H9 (cell line): ENCODE measurements at regions not wholly inside any gene's neighbourhood (a gene's known extent, or its start where the extent isn't known, plus 50 kb on each side); places are given as distances from the start of the nearest gene placed in this dataset.

ENCODE experiments used
- DNase-seq: peaks from one replicate; pipeline ENCODE4 v3.0.0-alpha.2; 2017
- H2AFZ ChIP-seq: one replicate; pipeline ENCODE4 v1.6.1; 2013; ENCODE audit warnings: mild to moderate bottlenecking, low read length, control low read depth, moderate library complexity
- H2AK5ac ChIP-seq: 2 replicates; pipeline ENCODE4 v1.6.1; 2013; ENCODE audit warnings: low read length, control low read depth, mixed read lengths; ENCODE audit not compliant: insufficient read length
- H2BK120ac ChIP-seq: one replicate; pipeline ENCODE4 v1.6.1; 2013; ENCODE audit warnings: low read depth, mild to moderate bottlenecking, low read length, control low read depth, inconsistent platforms; ENCODE audit not compliant: poor library complexity, severe bottlenecking
- H2BK12ac ChIP-seq: 2 replicates; pipeline ENCODE4 v1.6.1; 2013; ENCODE audit warnings: low read length, control low read depth, mixed read lengths, low read depth; ENCODE audit not compliant: insufficient read length
- H2BK15ac ChIP-seq: 2 replicates; pipeline ENCODE4 v1.6.1; 2013; ENCODE audit warnings: low read depth, low read length, control low read depth
- H2BK20ac ChIP-seq: one replicate; pipeline ENCODE4 v1.6.1; 2013; ENCODE audit warnings: low read depth, mild to moderate bottlenecking, low read length, control low read depth, inconsistent platforms; ENCODE audit not compliant: poor library complexity, severe bottlenecking
- H2BK5ac ChIP-seq: 2 replicates; pipeline ENCODE4 v1.6.1; 2013; ENCODE audit warnings: low read length, control low read depth, mixed read lengths; ENCODE audit not compliant: insufficient read length
- H3K14ac ChIP-seq: 2 replicates; pipeline ENCODE4 v1.6.1; 2013; ENCODE audit warnings: low read length, control low read depth; ENCODE audit not compliant: insufficient read depth
- H3K18ac ChIP-seq: 2 replicates; pipeline ENCODE4 v1.6.1; 2013; ENCODE audit warnings: low read depth, mild to moderate bottlenecking, mixed read lengths, low read length, control low read depth; ENCODE audit not compliant: insufficient read length
- H3K23ac ChIP-seq: 2 replicates; pipeline ENCODE4 v1.6.1; 2013; ENCODE audit warnings: low read length, control low read depth, mixed read lengths, low read depth; ENCODE audit not compliant: insufficient read length
- H3K23me2 ChIP-seq: 2 replicates; pipeline ENCODE4 v1.6.1; 2013; ENCODE audit warnings: low read depth, mild to moderate bottlenecking, mixed read lengths, low read length, control low read depth; ENCODE audit not compliant: insufficient read length, poor library complexity, severe bottlenecking
- H3K27ac ChIP-seq: 2 replicates; pipeline ENCODE4 v1.5.1; 2013; ENCODE audit warnings: low read length, control low read depth, mixed read lengths, low read depth; ENCODE audit not compliant: insufficient read length
- H3K27me3 ChIP-seq: 2 replicates; pipeline ENCODE4 v1.6.1; 2013; ENCODE audit warnings: low read length, control low read depth, inconsistent platforms; ENCODE audit not compliant: insufficient read depth
- H3K4ac ChIP-seq: 2 replicates; pipeline ENCODE4 v1.6.1; 2013; ENCODE audit warnings: low read depth, mild to moderate bottlenecking, control low read depth, inconsistent platforms, low read length, moderate library complexity
- H3K4me1 ChIP-seq: 2 replicates; pipeline ENCODE4 v1.6.1; 2013; ENCODE audit warnings: low read length, control low read depth, inconsistent platforms; ENCODE audit not compliant: insufficient read depth
- H3K4me2 ChIP-seq: 2 replicates; pipeline ENCODE4 v1.6.1; 2013; ENCODE audit warnings: low read length, control low read depth, mixed read lengths; ENCODE audit not compliant: insufficient read length, insufficient read depth
- H3K56ac ChIP-seq: 2 replicates; pipeline ENCODE4 v1.6.1; 2013; ENCODE audit warnings: low read depth, mild to moderate bottlenecking, mixed read lengths, low read length, control low read depth; ENCODE audit not compliant: insufficient read length
- H3K79me1 ChIP-seq: 2 replicates; pipeline ENCODE4 v1.6.1; 2013; ENCODE audit warnings: low read depth, mild to moderate bottlenecking, moderate library complexity, low read length, control low read depth, inconsistent platforms; ENCODE audit not compliant: insufficient read depth, poor library complexity, severe bottlenecking
- H3K79me2 ChIP-seq: 2 replicates; pipeline ENCODE4 v1.6.1; 2013; ENCODE audit warnings: low read length, control low read depth, inconsistent platforms; ENCODE audit not compliant: insufficient read depth
- H3K9ac ChIP-seq: 2 replicates; pipeline ENCODE4 v1.6.1; 2013; ENCODE audit warnings: low read length, control low read depth, mixed read lengths; ENCODE audit not compliant: insufficient read length; ENCODE audit errors: extremely low read depth
- H3K9me3 ChIP-seq: one replicate; pipeline ENCODE4 v1.6.1; 2013; ENCODE audit warnings: low read depth, low read length, inconsistent platforms; ENCODE audit not compliant: control insufficient read depth
- H3T11ph ChIP-seq: one replicate; pipeline ENCODE4 v1.6.1; 2013; ENCODE audit warnings: mild to moderate bottlenecking, low read length, control low read depth, inconsistent platforms
- H4K20me1 ChIP-seq: one replicate; pipeline ENCODE4 v1.6.1; 2013; ENCODE audit not compliant: control insufficient read depth, insufficient read length, insufficient read depth
- H4K5ac ChIP-seq: 2 replicates; pipeline ENCODE4 v1.6.1; 2013; ENCODE audit warnings: low read depth, mild to moderate bottlenecking, mixed read lengths, low read length, control low read depth; ENCODE audit not compliant: insufficient read length
- H4K8ac ChIP-seq: replicated peaks from 2 replicates; pipeline ENCODE4 v1.6.1; 2013; ENCODE audit warnings: low read length, control low read depth, mixed read lengths, low read depth; ENCODE audit not compliant: insufficient read length
- H4K91ac ChIP-seq: 2 replicates; pipeline ENCODE4 v1.6.1; 2013; ENCODE audit warnings: low read depth, mild to moderate bottlenecking, moderate library complexity, mixed read lengths, low read length, control low read depth; ENCODE audit not compliant: insufficient read length
- H3K27ac Mint-ChIP-seq, 3 experiments: 2 replicates in 2 of 3; 3 replicates in 1 of 3; pipeline ENCODE4 v1.8.0; 2020 to 2021; ENCODE audit warnings: mixed read lengths in 3 of 3, mild to moderate bottlenecking in 1 of 3, moderate library complexity in 1 of 3
- H3K27me3 Mint-ChIP-seq: 2 replicates; pipeline ENCODE4 v1.8.0; 2021; ENCODE audit warnings: low read depth, mild to moderate bottlenecking, moderate library complexity, mixed read lengths
- H3K36me3 Mint-ChIP-seq, 3 experiments: 2 replicates in 2 of 3; 3 replicates in 1 of 3; pipeline ENCODE4 v1.8.0; 2020 to 2021; ENCODE audit warnings: low read depth in 3 of 3, mixed read lengths in 3 of 3; ENCODE audit not compliant: insufficient read depth in 1 of 3
- H3K4me1 Mint-ChIP-seq, 2 experiments: 2 replicates each; pipeline ENCODE4 v1.8.0; 2020; ENCODE audit warnings: mixed read lengths in 2 of 2
- H3K4me3 Mint-ChIP-seq, 2 experiments: 2 replicates in 1 of 2; 3 replicates in 1 of 2; pipeline ENCODE4 v1.8.0; 2020 to 2021; ENCODE audit warnings: mild to moderate bottlenecking in 2 of 2, mixed read lengths in 2 of 2, moderate library complexity in 1 of 2
- H3K9me3 Mint-ChIP-seq, 2 experiments: 2 replicates in 1 of 2; 3 replicates in 1 of 2; pipeline ENCODE4 v1.8.0; 2020; ENCODE audit warnings: mild to moderate bottlenecking in 2 of 2, mixed read lengths in 2 of 2, moderate library complexity in 1 of 2
- CTCF ChIP-seq: fragments of 200-600 bp; sonication (generic); conservative IDR thresholded peaks from 3 replicates; pipeline ENCODE4 v1.8.0; 2021; ENCODE audit warnings: antibody characterized with exemption, mild to moderate bottlenecking
- WGBS: extraction: QIAGEN DNeasy Blood & Tissue Kit; methylation state at CpG from one replicate; pipeline ENCODE4 v1.1.7; 2013; ENCODE audit warnings: missing lambda C conversion rate, low lambda C conversion rate, mixed read lengths; ENCODE audit not compliant: insufficient read length; ENCODE audit errors: extremely low coverage; 5-methylcytosine and 5-hydroxymethylcytosine counted together

DNA sequence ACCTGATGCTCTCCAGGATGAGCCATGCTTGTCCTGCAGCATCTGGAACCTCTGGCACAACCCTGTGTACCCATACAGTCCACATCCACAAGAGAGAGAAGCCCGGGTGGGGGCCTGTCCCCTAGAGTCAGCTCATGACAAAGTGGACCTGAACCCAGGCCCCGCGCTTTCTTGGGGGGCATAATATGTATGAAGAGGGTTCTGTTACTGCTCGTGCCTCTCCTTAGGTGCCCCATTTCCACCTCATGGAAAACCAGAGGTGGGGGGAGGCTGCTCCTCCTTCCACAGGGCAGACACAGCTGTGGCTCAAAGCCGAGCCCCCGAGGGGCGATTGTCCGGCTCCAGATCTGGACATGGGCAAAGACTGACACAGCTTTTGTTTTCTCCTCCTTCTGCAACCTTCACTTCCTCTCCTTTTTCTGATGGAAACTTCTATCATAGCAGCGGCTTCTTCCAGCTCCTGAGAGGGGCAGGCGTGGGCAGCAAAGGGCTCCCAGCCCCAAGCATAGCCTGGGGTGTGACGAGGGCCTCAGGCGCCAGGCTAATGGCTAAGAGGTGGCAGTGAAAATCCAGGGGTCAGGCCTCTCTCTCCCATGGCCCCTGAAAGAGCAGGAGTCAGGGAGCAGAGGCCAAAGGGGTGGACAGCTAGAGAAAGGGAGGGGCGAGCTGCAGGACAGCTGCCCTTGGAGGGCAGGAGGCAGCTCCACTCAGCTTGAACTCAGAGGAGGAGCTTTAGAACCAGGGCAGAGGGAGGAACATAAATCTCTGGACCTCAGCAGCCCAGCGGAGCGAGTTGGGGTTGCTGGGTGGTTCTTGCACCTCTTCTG lies 155.5 kb downstream of the ZFP36L2 start:
- WGBS = no CpG with 5 or more reads among the region's 15 CpGs
- Mint-ChIP-seq H3K27me3 (peaks cover 12% of the 10 kb centered on the region), H3K27ac (0 out of 7 replicates have a peak overlapping the region, but pooled peaks of 1 of the 3 experiments have one; percentile 48), H3K4me3 (no peak overlapping the region), H3K36me3 (no peaks in the 10 kb centered on the region; a peak in 1 of 7 replicates), H3K9me3 (no peaks in the 10 kb centered on the region), H3K4me1 (peaks cover 4 to 14% of the 10 kb centered on the region in 2 experiments; a peak in 3 of 4 replicates)
- TF ChIP-seq CTCF = no peak
- no peak for DNase-seq
- H3K18ac ChIP-seq = no peak overlapping the region
- H2BK5ac ChIP-seq = no peak overlapping the region
- no peak overlapping the region for H3T11ph ChIP-seq
- no peaks in the 10 kb centered on the region for H3K27me3 ChIP-seq
- H3K14ac ChIP-seq = no peak overlapping the region; the same call in 1 of the 2 replicates
- no peak overlapping the region for H3K4ac ChIP-seq
- no peak overlapping the region for H2BK15ac ChIP-seq
- H3K4me2 ChIP-seq = no peak overlapping the region
- no peaks in the 10 kb centered on the region for H3K4me1 ChIP-seq
- H2AFZ ChIP-seq = no peak overlapping the region
- H3K79me1 ChIP-seq = no peaks in the 10 kb centered on the region
- H2BK120ac ChIP-seq = no peak overlapping the region
- H3K56ac ChIP-seq = no peak overlapping the region
- no peaks in the 10 kb centered on the region for H3K9me3 ChIP-seq
- no peaks in the 10 kb centered on the region for H4K20me1 ChIP-seq
- H3K79me2 ChIP-seq = no peaks in the 10 kb centered on the region
- no peak overlapping the region for H3K27ac ChIP-seq
- no peak overlapping the region for H4K5ac ChIP-seq
- H2BK12ac ChIP-seq = no peak overlapping the region
- no peak overlapping the region for H3K9ac ChIP-seq
- H2AK5ac ChIP-seq = no peak overlapping the region
- no peaks in the 10 kb centered on the region for H3K23me2 ChIP-seq
- no peak overlapping the region for H4K91ac ChIP-seq
- no peak overlapping the region for H2BK20ac ChIP-seq
- H4K8ac ChIP-seq = no peak overlapping the region
- H3K23ac ChIP-seq = no peak overlapping the region
